ENCODE measurements at regions not wholly inside any gene's neighbourhood (a gene's known extent, or its start where the extent isn't known, plus 50 kb on each side); places are given as distances from the start of the nearest gene placed in this dataset.
A peak's percentile ranks its signal among the peaks of the same experiment; 100 is the strongest.

DNA sequence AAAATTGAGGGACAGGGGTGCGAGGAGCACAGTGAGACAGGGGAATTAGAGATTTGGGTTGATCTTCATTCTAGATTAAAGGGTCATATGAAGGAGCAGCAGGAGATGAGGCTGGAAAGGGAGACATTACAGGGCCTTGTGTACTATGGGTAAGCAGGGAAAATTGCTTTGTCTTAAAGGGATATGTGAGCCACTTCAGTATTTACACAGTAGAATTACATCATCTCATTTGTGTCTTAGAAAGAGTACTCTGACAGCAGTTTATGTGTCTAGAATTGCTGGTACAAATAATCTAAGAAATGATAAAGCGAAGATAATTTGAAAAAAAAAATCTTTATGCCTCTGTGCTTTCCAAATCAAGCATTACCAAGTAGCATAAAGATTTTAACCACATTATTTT, 287.0 kb upstream of the ARRDC3 start:
- H3K4me1 Mint-ChIP-seq (ENCODE audit: low read depth), result no peaks in the 10 kb centered on the region
- H3K36me3 Mint-ChIP-seq (ENCODE audit: low read depth), result peaks cover 1% of the 10 kb centered on the region
- DNase-seq (ENCODE audit: low spot score), result no peak
- H3K9me3 Mint-ChIP-seq (ENCODE audit: low read depth), result peaks cover 3% of the 10 kb centered on the region
- H3K27ac Mint-ChIP-seq (ENCODE audit: unreplicated experiment), result no peak overlapping the region
- H3K27me3 Mint-ChIP-seq (ENCODE audit: low read depth), result no peaks in the 10 kb centered on the region
- TF ChIP-seq, protein P1, sequence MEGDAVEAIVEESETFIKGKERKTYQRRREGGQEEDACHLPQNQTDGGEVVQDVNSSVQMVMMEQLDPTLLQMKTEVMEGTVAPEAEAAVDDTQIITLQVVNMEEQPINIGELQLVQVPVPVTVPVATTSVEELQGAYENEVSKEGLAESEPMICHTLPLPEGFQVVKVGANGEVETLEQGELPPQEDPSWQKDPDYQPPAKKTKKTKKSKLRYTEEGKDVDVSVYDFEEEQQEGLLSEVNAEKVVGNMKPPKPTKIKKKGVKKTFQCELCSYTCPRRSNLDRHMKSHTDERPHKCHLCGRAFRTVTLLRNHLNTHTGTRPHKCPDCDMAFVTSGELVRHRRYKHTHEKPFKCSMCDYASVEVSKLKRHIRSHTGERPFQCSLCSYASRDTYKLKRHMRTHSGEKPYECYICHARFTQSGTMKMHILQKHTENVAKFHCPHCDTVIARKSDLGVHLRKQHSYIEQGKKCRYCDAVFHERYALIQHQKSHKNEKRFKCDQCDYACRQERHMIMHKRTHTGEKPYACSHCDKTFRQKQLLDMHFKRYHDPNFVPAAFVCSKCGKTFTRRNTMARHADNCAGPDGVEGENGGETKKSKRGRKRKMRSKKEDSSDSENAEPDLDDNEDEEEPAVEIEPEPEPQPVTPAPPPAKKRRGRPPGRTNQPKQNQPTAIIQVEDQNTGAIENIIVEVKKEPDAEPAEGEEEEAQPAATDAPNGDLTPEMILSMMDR (IDR thresholded peaks at IDR 0.05), result no peak
- no peak overlapping the region for H3K4me3 Mint-ChIP-seq (ENCODE audit: unreplicated experiment)

DNA sequence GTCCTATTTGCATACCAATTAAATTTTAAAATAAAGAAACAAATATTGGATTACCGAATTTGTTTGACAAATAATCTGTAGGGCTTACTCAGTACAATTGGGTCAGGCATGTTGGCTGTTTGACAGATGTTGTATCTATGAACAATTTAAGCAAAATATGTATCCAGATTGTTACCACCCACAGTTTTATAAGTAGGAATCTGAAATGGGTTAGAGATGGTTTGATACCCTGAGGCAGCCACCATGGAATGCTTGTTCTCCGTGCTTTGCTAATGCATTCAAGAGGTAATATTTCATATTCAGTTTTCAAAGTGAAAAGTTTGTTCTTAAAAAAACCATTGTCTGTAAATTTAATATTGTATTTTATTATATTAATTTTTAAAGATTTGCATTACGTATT, 285.1 kb upstream of the ARRDC3 start:
- H3K36me3 Mint-ChIP-seq (ENCODE audit: low read depth), result peaks cover 1% of the 10 kb centered on the region
- H3K27me3 Mint-ChIP-seq (ENCODE audit: low read depth), result no peaks in the 10 kb centered on the region
- TF ChIP-seq, protein P1 (IDR thresholded peaks at IDR 0.05), result no peak
- H3K9me3 Mint-ChIP-seq (ENCODE audit: low read depth), result peaks cover 5% of the 10 kb centered on the region
- H3K27ac Mint-ChIP-seq (ENCODE audit: unreplicated experiment), result no peak overlapping the region
- DNase-seq (ENCODE audit: low spot score), result no peak
- no peaks in the 10 kb centered on the region for H3K4me1 Mint-ChIP-seq (ENCODE audit: low read depth)
- H3K4me3 Mint-ChIP-seq (ENCODE audit: unreplicated experiment), result no peak overlapping the region

DNA sequence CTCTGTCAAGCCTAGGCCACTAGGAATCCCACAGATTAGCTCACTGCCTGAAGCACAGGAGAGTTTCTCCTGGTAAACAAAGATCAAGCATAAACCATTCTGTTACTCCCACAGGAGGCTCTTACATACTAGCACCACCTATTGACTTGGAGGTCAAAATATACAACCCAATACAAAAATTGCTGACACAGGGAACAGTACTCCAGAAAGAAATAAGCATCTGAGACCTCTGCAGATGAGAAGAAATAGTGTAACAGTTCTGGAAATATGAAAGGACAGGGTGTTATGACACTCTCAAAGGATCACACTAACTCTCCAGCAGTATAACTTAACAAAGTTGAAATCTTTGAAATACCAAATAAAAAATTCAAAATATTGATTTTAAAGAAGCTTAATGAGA, 269.6 kb upstream of the ARRDC3 start:
- H3K4me3 Mint-ChIP-seq (ENCODE audit: unreplicated experiment), result no peak overlapping the region
- H3K4me1 Mint-ChIP-seq (ENCODE audit: low read depth), result no peaks in the 10 kb centered on the region
- no peak for DNase-seq (ENCODE audit: low spot score)
- TF ChIP-seq, protein P1 (IDR thresholded peaks at IDR 0.05), result no peak
- H3K9me3 Mint-ChIP-seq (ENCODE audit: low read depth), result peaks cover 53% of the 10 kb centered on the region
- H3K36me3 Mint-ChIP-seq (ENCODE audit: low read depth), result peaks cover 14% of the 10 kb centered on the region
- no peaks in the 10 kb centered on the region for H3K27me3 Mint-ChIP-seq (ENCODE audit: low read depth)
- no peak overlapping the region for H3K27ac Mint-ChIP-seq (ENCODE audit: unreplicated experiment)

DNA sequence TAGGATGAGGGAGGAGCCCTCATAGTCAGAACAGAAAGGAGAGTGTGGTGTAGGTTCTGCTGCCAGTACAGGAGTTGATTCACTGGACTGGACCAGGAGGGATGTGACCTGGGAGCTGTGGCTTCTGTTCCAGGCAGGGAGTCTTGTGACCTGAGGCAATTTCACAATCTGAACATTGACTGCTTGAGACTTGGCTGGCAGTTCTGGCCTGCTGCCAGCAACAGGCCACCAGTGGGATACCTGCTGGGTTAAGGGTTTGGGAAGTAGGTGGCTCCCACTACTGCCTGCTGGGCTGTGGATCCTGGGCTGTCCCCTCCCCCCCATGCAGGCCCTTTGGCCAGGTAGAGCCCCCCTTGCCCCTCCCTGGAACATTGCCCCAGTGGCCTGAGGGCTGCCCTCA, 268.6 kb upstream of the ARRDC3 start:
- TF ChIP-seq, protein P1 (IDR thresholded peaks at IDR 0.05), result no peak
- H3K4me3 Mint-ChIP-seq (ENCODE audit: unreplicated experiment), result no peak overlapping the region
- peak; percentile 52 for DNase-seq (ENCODE audit: low spot score)
- H3K27ac Mint-ChIP-seq (ENCODE audit: unreplicated experiment), result no peak overlapping the region
- H3K9me3 Mint-ChIP-seq (ENCODE audit: low read depth), result peaks cover 44% of the 10 kb centered on the region
- H3K36me3 Mint-ChIP-seq (ENCODE audit: low read depth), result peaks cover 11% of the 10 kb centered on the region
- no peaks in the 10 kb centered on the region for H3K27me3 Mint-ChIP-seq (ENCODE audit: low read depth)
- no peaks in the 10 kb centered on the region for H3K4me1 Mint-ChIP-seq (ENCODE audit: low read depth)

DNA sequence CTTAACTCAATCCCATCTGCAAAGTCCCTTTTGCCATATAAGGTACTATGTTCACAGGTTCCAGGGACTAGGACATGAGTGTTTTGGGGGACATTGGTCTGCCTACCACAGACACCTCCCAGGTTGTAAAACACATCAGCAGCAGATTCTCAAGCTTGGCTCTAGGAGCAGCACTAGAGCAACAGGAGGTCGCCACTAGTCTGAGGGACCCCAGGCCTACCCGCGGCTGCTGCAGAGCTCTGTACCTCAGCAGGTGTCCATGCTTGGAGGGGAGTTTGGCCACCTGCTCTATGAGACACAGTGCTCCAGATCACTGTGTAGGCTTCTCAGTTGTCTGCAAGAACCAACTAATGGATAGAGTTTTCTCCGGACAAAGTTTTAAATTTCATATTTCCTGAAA, 262.2 kb upstream of the ARRDC3 start:
- Mint-ChIP-seq H3K4me3 (ENCODE audit: unreplicated experiment) (no peak overlapping the region), H3K27ac (ENCODE audit: unreplicated experiment) (no peak overlapping the region), H3K4me1 (ENCODE audit: low read depth) (peaks cover 24% of the 10 kb centered on the region), H3K27me3 (ENCODE audit: low read depth) (no peaks in the 10 kb centered on the region), H3K9me3 (ENCODE audit: low read depth) (no peaks in the 10 kb centered on the region), H3K36me3 (ENCODE audit: low read depth) (no peaks in the 10 kb centered on the region)
- TF ChIP-seq, protein P1 (IDR thresholded peaks at IDR 0.05), result no peak
- no peak for DNase-seq (ENCODE audit: low spot score)
